ENCODE measurements at regions not wholly inside any gene's neighbourhood (a gene's known extent, or its start where the extent isn't known, plus 50 kb on each side); places are given as distances from the start of the nearest gene placed in this dataset.

DNA sequence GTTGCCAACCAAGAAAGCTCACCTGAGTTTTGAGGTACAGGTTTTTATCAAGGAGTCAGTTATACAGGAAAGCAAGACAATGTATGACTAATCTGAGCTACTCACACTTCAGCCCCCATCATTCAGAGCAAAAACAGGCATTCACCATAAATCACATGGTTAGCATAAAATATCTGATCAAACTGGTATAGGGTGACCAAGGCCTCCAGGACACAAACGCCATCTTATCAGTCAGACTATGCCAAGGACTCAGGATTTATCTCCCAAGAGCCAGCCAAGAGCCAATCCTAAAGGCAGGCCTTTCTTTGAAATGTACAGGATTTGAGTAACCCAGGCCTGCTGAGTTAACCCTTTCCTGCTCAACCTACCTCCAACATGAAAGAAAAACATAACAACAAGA lies 313.0 kb upstream of the NREP start:
- Histone ChIP-seq H3K27me3 (ENCODE audit: control insufficient read depth, insufficient read depth, low read length) (no peaks in the 10 kb centered on the region), H3K27ac (ENCODE audit: low read length) (no peak overlapping the region), H3K4me1 (ENCODE audit: control insufficient read depth, insufficient read depth, low read length) (no peaks in the 10 kb centered on the region), H3K36me3 (ENCODE audit: control insufficient read depth, insufficient read depth, low read length) (no peaks in the 10 kb centered on the region), H3K4me3 (ENCODE audit: low read depth in 2 of 2, low read length in 2 of 2) (no peak overlapping the region), H3K9me3 (ENCODE audit: control insufficient read depth, insufficient read depth, low read depth, low read length) (no peaks in the 10 kb centered on the region)
- in situ Hi-C loops (cut with HindIII; ENCODE audit: low pct_unique_long_range_greater_than_20kb, low sequenced_read_pairs), result no loop called here
- intact Hi-C loops (cut with micrococcal nuclease; ENCODE audit: unreplicated experiment), result no loop called here
- CTCF ChIA-PET, result no interaction called here
- POLR2A ChIA-PET, result no interaction called here
- no peak for DNase-seq (ENCODE audit: low read depth, low spot score)
- TF ChIP-seq POLR2AphosphoS5 (IDR thresholded peaks at IDR 0.05; ENCODE audit: low read depth, low read length) (no peak), TCF7L2 (IDR thresholded peaks at IDR 0.05; ENCODE audit: low read depth, low read length) (no peak), SIN3A (IDR thresholded peaks at IDR 0.05; ENCODE audit: borderline replicate concordance, insufficient read depth, low read depth, low read length) (no peak)
- TF ChIP-seq, protein P1, sequence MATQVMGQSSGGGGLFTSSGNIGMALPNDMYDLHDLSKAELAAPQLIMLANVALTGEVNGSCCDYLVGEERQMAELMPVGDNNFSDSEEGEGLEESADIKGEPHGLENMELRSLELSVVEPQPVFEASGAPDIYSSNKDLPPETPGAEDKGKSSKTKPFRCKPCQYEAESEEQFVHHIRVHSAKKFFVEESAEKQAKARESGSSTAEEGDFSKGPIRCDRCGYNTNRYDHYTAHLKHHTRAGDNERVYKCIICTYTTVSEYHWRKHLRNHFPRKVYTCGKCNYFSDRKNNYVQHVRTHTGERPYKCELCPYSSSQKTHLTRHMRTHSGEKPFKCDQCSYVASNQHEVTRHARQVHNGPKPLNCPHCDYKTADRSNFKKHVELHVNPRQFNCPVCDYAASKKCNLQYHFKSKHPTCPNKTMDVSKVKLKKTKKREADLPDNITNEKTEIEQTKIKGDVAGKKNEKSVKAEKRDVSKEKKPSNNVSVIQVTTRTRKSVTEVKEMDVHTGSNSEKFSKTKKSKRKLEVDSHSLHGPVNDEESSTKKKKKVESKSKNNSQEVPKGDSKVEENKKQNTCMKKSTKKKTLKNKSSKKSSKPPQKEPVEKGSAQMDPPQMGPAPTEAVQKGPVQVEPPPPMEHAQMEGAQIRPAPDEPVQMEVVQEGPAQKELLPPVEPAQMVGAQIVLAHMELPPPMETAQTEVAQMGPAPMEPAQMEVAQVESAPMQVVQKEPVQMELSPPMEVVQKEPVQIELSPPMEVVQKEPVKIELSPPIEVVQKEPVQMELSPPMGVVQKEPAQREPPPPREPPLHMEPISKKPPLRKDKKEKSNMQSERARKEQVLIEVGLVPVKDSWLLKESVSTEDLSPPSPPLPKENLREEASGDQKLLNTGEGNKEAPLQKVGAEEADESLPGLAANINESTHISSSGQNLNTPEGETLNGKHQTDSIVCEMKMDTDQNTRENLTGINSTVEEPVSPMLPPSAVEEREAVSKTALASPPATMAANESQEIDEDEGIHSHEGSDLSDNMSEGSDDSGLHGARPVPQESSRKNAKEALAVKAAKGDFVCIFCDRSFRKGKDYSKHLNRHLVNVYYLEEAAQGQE (IDR thresholded peaks at IDR 0.05; ENCODE audit: insufficient read depth in 1 of 2, low read depth in 2 of 2, low read length in 1 of 2), result no peak
- TF ChIP-seq, protein P2, sequence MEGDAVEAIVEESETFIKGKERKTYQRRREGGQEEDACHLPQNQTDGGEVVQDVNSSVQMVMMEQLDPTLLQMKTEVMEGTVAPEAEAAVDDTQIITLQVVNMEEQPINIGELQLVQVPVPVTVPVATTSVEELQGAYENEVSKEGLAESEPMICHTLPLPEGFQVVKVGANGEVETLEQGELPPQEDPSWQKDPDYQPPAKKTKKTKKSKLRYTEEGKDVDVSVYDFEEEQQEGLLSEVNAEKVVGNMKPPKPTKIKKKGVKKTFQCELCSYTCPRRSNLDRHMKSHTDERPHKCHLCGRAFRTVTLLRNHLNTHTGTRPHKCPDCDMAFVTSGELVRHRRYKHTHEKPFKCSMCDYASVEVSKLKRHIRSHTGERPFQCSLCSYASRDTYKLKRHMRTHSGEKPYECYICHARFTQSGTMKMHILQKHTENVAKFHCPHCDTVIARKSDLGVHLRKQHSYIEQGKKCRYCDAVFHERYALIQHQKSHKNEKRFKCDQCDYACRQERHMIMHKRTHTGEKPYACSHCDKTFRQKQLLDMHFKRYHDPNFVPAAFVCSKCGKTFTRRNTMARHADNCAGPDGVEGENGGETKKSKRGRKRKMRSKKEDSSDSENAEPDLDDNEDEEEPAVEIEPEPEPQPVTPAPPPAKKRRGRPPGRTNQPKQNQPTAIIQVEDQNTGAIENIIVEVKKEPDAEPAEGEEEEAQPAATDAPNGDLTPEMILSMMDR (IDR thresholded peaks at IDR 0.05), result no peak
- ATAC-seq, result no peak
- no TSS peak for BruUV-seq (replicated peaks)

DNA sequence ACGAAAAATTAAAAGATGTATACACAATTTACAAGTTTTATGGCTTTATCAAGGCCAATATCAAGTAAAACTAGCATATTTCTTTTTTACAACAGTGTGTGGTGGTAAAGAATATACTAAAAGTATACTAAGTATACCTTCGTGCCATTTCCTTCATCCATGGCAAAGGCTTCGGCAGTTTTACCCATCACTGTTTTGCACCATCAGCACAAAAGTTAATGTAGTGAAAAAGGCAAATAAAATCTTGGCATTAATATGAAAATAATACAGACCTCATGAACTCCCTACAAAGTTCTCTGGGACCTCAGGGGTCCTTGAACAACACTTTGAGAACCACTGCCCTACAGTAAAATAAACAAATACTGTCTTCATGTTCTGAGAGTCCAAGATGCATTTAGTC lies 312.3 kb upstream of the NREP start:
- no peaks in the 10 kb centered on the region for H3K9me3 ChIP-seq (ENCODE audit: control insufficient read depth, insufficient read depth, low read depth, low read length)
- H3K4me1 ChIP-seq (ENCODE audit: control insufficient read depth, insufficient read depth, low read length), result no peaks in the 10 kb centered on the region
- H3K4me3 ChIP-seq (ENCODE audit: low read depth in 2 of 2, low read length in 2 of 2), result no peak overlapping the region
- no peak for DNase-seq (ENCODE audit: low read depth, low spot score)
- no TSS peak for BruUV-seq (replicated peaks)
- H3K27me3 ChIP-seq (ENCODE audit: control insufficient read depth, insufficient read depth, low read length), result no peaks in the 10 kb centered on the region
- no peaks in the 10 kb centered on the region for H3K36me3 ChIP-seq (ENCODE audit: control insufficient read depth, insufficient read depth, low read length)
- ChIA-PET POLR2A (no interaction called here), CTCF (no interaction called here)
- no peak for ATAC-seq
- TF ChIP-seq, protein P1 (IDR thresholded peaks at IDR 0.05; ENCODE audit: insufficient read depth in 1 of 2, low read depth in 2 of 2, low read length in 1 of 2), result no peak
- TF ChIP-seq TCF7L2 (IDR thresholded peaks at IDR 0.05; ENCODE audit: low read depth, low read length) (no peak), SIN3A (IDR thresholded peaks at IDR 0.05; ENCODE audit: borderline replicate concordance, insufficient read depth, low read depth, low read length) (no peak), POLR2AphosphoS5 (IDR thresholded peaks at IDR 0.05; ENCODE audit: low read depth, low read length) (no peak)
- TF ChIP-seq, protein P2 (IDR thresholded peaks at IDR 0.05), result no peak
- intact Hi-C loops (cut with micrococcal nuclease; ENCODE audit: unreplicated experiment) (no loop called here), in situ Hi-C loops (cut with HindIII; ENCODE audit: low pct_unique_long_range_greater_than_20kb, low sequenced_read_pairs) (no loop called here)
- no peak overlapping the region for H3K27ac ChIP-seq (ENCODE audit: low read length)

All from Panc1 (cell line).